ENCODE measurements at regions not wholly inside any gene's neighbourhood (a gene's known extent, or its start where the extent isn't known, plus 50 kb on each side); places are given as distances from the start of the nearest gene placed in this dataset.
A peak's percentile ranks its signal among the peaks of the same experiment; 100 is the strongest.

DNA sequence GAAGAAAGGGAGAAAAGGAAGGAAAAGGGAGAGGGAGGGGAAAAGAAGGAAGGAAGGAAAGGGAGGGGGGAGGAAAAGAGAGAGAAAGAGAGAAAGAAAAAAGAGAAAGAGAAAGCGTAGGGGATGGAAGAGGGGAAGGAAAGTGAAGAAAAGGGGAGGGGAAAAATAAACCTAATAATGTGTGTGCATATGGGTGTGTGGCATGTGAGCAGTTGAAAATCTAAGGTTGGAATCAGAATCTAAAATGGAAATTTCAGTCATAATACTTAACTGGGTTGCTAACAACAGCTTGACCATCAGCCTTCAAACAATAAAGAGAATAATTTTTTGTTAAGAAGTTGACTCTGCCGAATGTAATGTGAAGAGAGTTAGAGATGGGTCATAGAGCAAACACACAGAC, 407.9 kb upstream of the SLC14A2 start:
- intact Hi-C loops (cut with DNase I) = no loop called here
- TF ChIP-seq, protein P1, sequence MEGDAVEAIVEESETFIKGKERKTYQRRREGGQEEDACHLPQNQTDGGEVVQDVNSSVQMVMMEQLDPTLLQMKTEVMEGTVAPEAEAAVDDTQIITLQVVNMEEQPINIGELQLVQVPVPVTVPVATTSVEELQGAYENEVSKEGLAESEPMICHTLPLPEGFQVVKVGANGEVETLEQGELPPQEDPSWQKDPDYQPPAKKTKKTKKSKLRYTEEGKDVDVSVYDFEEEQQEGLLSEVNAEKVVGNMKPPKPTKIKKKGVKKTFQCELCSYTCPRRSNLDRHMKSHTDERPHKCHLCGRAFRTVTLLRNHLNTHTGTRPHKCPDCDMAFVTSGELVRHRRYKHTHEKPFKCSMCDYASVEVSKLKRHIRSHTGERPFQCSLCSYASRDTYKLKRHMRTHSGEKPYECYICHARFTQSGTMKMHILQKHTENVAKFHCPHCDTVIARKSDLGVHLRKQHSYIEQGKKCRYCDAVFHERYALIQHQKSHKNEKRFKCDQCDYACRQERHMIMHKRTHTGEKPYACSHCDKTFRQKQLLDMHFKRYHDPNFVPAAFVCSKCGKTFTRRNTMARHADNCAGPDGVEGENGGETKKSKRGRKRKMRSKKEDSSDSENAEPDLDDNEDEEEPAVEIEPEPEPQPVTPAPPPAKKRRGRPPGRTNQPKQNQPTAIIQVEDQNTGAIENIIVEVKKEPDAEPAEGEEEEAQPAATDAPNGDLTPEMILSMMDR (IDR thresholded peaks at IDR 0.05) = no peak
- Histone ChIP-seq H3K27me3 (ENCODE audit: low read depth) (no peaks in the 10 kb centered on the region), H3K4me1 (no peaks in the 10 kb centered on the region), H3K9me3 (no peaks in the 10 kb centered on the region), H3K4me3 (no peak overlapping the region), H3K36me3 (no peaks in the 10 kb centered on the region), H3K27ac (no peak overlapping the region)
- ATAC-seq = no peak
- DNase-seq = no peak

DNA sequence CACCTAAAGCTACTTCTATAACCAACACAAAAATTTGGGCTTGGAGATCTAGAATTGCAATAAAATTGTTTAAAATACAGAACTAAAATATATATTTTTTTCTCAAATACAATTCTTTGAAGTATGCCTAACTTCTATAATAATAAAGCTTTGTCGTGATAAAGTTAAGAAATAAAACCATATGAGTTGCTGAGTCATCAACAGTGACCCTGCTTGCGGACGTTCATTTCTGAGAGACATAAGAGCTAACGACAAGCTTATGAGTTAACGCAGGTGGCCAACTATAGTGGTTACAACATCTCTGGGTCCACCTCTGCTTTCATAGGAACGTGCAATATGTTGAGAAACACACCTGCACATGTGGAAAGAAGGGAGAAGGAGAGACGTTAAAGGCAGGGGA, 407.1 kb upstream of the SLC14A2 start:
- ATAC-seq = no peak
- Histone ChIP-seq H3K4me1 (no peaks in the 10 kb centered on the region), H3K9me3 (no peaks in the 10 kb centered on the region), H3K27ac (no peak overlapping the region), H3K4me3 (no peak overlapping the region), H3K36me3 (no peaks in the 10 kb centered on the region), H3K27me3 (ENCODE audit: low read depth) (no peaks in the 10 kb centered on the region)
- TF ChIP-seq, protein P1 (IDR thresholded peaks at IDR 0.05) = no peak
- DNase-seq = no peak
- intact Hi-C loops (cut with DNase I) = no loop called here

DNA sequence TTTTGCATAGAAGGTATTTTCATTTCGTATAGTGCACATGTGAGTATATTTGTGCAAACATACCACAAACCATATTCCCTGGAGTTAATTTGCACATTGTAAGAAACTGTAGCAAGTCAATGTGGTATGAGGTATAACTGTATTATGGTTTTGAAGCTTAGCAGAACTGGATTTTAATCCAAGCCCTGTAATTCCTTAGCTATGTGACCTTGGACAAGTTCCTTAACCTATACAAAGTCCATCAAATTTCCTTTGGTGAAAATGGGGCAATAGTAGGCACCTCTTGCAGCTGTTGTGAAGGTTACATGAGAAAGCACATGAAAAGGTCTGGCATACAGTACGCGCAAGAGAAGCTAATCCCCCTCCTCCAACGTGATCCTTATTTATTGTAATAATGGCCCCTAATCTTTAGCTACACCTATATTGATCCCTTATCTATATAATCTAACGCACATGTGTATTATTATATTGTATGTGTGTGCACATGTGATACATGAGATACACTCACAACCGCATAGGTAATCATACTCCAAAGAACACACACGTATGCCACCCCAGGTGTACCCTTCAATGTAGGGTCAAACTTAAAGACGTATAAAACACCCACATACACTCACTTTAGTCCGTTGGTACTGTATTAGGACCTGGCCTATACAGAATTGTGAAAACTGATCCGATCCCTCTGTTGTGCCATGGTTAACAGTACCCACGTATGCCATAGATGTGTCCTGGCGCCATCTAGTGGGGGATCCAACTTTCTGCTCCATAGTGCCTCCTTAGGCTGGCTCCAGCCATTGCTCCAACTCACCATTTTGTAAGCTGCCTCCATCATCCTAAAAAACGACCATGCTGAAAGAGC, 402.9 kb upstream of the SLC14A2 start:
- no peaks in the 10 kb centered on the region for H3K9me3 ChIP-seq
- no peaks in the 10 kb centered on the region for H3K36me3 ChIP-seq
- intact Hi-C loops (cut with DNase I) = no loop called here
- ATAC-seq = peak; percentile 94 to 97
- DNase-seq = peak; percentile 82
- H3K4me1 ChIP-seq = no peaks in the 10 kb centered on the region
- TF ChIP-seq, protein P1 (IDR thresholded peaks at IDR 0.05) = peak; percentile 83
- H3K27me3 ChIP-seq (ENCODE audit: low read depth) = no peaks in the 10 kb centered on the region
- H3K27ac ChIP-seq = no peak overlapping the region
- H3K4me3 ChIP-seq = no peak overlapping the region

DNA sequence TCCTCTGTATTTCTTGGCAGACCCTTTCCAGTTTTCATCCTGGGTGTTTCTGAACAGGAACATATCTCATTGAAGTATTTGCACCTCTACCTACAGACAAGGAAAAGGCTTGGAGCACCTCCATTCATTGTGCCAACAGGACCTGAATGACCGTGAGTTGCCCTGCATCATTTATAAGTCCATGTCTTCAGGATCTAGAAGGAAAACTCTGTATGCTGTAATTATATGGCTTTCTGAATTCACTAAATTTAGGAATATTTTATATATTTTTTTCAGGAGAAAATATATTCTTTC, 402.3 kb upstream of the SLC14A2 start:
- Histone ChIP-seq H3K27me3 (ENCODE audit: low read depth) (no peaks in the 10 kb centered on the region), H3K4me1 (no peaks in the 10 kb centered on the region), H3K9me3 (no peaks in the 10 kb centered on the region), H3K4me3 (no peak overlapping the region), H3K27ac (no peak overlapping the region), H3K36me3 (no peaks in the 10 kb centered on the region)
- ATAC-seq = no peak
- TF ChIP-seq, protein P1 (IDR thresholded peaks at IDR 0.05) = no peak
- intact Hi-C loops (cut with DNase I) = no loop called here
- no peak for DNase-seq

DNA sequence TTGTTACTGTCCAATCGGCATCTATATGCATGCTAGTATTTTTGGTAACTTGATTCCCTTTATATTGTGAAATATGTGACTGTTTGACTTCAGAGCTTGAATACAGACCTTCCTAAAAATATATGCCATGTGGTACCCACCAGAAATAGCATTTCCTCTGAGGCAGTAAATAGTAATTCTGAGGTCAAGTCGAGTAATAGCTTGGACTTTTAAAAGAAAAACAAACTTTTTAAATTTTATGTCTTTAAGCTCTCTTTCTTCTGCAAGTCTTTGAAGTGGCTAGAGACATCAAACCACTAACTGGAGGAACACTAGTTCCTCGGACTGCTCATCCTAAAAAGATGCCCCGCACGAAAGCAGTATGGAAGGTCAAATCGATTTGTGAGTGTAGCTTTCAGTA, 396.8 kb upstream of the SLC14A2 start:
- Histone ChIP-seq H3K4me1 (no peaks in the 10 kb centered on the region), H3K27me3 (ENCODE audit: low read depth) (no peaks in the 10 kb centered on the region), H3K9me3 (no peaks in the 10 kb centered on the region), H3K36me3 (no peaks in the 10 kb centered on the region), H3K4me3 (no peak overlapping the region), H3K27ac (no peak overlapping the region)
- intact Hi-C loops (cut with DNase I) = no loop called here
- ATAC-seq = no peak
- TF ChIP-seq, protein P1 (IDR thresholded peaks at IDR 0.05) = no peak
- no peak for DNase-seq
